GM11168 (cell line): ENCODE measurements at regions not wholly inside any gene's neighbourhood (a gene's known extent, or its start where the extent isn't known, plus 50 kb on each side); places are given as distances from the start of the nearest gene placed in this dataset.
"Not testable (repeated sequence)": the region's sequence is repeated elsewhere in the genome, so short reads cannot be mapped to it uniquely, and the experiment has no call there.

ENCODE experiments used
- in situ Hi-C: fragments of 300-500 bp; cut with MboI; formaldehyde crosslinking; loops from one replicate; pipeline ENCODE4 v1.12.0; 2022; ENCODE audit warnings: low sequenced_read_pairs; ENCODE audit not compliant: unreplicated experiment

- in situ Hi-C loops, result not testable (repeated sequence)
Observed at GRCh38 chr14:106722813-106723687, 1196.7 kb downstream of the TMEM121 start.

GRCh38 chr14:106727962-106728361 lies 1201.6 kb downstream of the TMEM121 start:
- in situ Hi-C loops, result not testable (repeated sequence)

GRCh38 chr14:106728611-106729010 lies 1202.2 kb downstream of the TMEM121 start:
- in situ Hi-C loops, result no loop called here

- in situ Hi-C loops, result no loop called here
Observed at GRCh38 chr14:106729551-106729950, 1203.2 kb downstream of the TMEM121 start.

- in situ Hi-C loops, result no loop called here
Observed at GRCh38 chr14:106733771-106734170, 1207.4 kb downstream of the TMEM121 start.

- in situ Hi-C loops, result no loop called here
Observed at GRCh38 chr14:106737021-106737420, 1210.6 kb downstream of the TMEM121 start.

- in situ Hi-C loops, result no loop called here
Observed at GRCh38 chr14:106738075-106738474, 1211.7 kb downstream of the TMEM121 start.

GRCh38 chr14:106738598-106739258 lies 1212.3 kb downstream of the TMEM121 start:
- in situ Hi-C loops, result not testable (repeated sequence)

GRCh38 chr14:106741086-106741827 lies 1214.9 kb downstream of the TMEM121 start:
- in situ Hi-C loops, result loop anchor here (10.0 kb wide), 1 partner anchor 46 kb away; no protein-coding TSS in a partner anchor

- in situ Hi-C loops, result loop anchor here (10.0 kb wide), 1 partner anchor 50 kb away; no protein-coding TSS in a partner anchor
Observed at GRCh38 chr14:106745016-106745767, 1218.8 kb downstream of the TMEM121 start.

GRCh38 chr14:106750089-106750488 lies 1223.7 kb downstream of the TMEM121 start:
- in situ Hi-C loops, result not testable (repeated sequence)

GRCh38 chr14:106753751-106754150 lies 1227.4 kb downstream of the TMEM121 start:
- in situ Hi-C loops, result not testable (repeated sequence)

GRCh38 chr14:106757444-106757843 lies 1231.1 kb downstream of the TMEM121 start:
- in situ Hi-C loops, result loop anchor here (5.0 kb wide), 1 partner anchor 45 kb away; no protein-coding TSS in a partner anchor

- in situ Hi-C loops, result not testable (repeated sequence)
Observed at GRCh38 chr14:106761886-106762816, 1235.8 kb downstream of the TMEM121 start.

- in situ Hi-C loops, result not testable (repeated sequence)
Observed at GRCh38 chr14:106764968-106765369, 1238.6 kb downstream of the TMEM121 start.

- in situ Hi-C loops, result no loop called here
Observed at GRCh38 chr14:106766145-106766544, 1239.8 kb downstream of the TMEM121 start.

GRCh38 chr14:106766551-106767277 lies 1240.3 kb downstream of the TMEM121 start:
- in situ Hi-C loops, result not testable (repeated sequence)

GRCh38 chr14:106768230-106768629 lies 1241.8 kb downstream of the TMEM121 start:
- in situ Hi-C loops, result not testable (repeated sequence)
